ENCODE measurements at regions not wholly inside any gene's neighbourhood (a gene's known extent, or its start where the extent isn't known, plus 50 kb on each side); places are given as distances from the start of the nearest gene placed in this dataset.
"Not testable (repeated sequence)": the region's sequence is repeated elsewhere in the genome, so short reads cannot be mapped to it uniquely, and the experiment has no call there.

DNA sequence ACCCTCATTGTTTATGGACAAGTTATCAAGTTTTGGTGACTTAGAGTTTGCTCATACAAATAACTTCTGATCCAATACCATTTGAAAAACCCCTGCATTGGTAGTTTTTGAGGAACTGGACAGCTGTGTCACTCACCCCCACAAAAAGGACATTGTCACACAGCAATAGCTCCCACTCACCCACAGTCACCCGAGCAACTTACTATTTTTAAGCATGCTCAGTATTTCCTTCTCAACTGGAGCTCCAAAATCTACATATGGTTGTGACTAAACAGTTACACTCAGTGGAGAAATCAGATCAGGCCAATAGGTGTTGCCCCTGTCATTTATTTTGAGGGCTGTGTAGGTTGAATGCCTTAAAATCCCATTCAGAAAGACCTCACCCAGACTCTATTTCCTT lies 165.2 kb upstream of the AUTS2 start:
- no peak for DNase-seq (ENCODE audit: low spot score)

DNA sequence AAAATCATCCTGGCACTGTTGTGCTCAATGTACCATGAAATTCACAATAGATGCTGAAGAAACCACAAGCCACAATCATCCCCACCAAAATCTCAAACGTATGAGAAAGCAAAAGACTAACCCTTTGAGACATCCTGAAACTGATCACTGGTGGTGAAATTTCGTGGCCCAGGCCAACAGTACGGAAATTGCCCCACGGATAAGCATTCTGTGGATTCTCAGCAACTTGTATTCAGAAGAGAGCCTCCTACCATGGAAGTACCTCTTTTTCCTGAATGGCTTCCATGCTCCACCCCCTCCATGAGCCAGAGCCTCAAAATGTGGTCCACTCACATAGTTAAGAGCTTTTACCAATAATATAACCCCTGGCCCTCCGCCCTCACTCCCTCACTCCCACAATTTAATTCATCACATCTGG lies 163.9 kb upstream of the AUTS2 start:
- DNase-seq (ENCODE audit: low spot score), result no peak

DNA sequence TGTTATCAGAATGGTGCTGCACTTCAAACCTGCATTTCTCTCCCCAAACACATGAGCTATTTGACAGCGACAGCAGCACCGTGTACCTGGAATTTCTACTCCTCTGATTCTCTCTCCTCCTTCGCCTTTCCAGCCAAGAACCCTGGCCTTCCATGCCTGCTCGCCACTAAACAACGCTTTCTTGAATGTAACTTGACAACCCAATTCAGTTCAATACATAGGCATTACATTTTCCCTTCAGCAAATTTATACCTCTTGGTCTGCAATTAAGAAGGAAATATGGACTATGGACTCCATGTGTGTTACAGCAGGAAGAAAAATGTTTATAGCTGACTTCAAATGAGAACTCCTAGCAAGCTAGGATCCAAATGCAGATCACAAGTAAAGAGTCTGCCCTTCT lies 162.6 kb upstream of the AUTS2 start:
- DNase-seq (ENCODE audit: low spot score), result no peak

DNA sequence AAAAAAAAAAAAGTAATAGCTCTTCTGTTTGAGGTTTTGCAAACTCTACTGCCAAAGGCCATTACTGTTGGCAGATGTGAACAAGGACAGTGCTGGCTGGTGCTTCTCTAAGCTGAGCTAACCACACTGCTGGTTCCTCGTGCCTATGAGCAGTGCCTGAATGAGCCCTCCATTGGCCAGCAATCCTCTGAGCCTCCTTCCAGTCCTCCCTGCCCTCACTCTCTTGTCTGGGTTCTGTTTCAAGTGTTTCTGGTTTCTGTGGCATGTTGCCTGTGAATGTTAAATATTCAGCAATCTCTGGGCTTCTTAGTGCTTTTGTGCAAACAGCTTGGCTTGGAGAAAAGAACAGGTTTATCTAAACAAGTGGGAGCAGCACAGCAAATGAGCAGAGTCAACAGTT lies 161.3 kb upstream of the AUTS2 start:
- DNase-seq (ENCODE audit: low spot score), result no peak

DNA sequence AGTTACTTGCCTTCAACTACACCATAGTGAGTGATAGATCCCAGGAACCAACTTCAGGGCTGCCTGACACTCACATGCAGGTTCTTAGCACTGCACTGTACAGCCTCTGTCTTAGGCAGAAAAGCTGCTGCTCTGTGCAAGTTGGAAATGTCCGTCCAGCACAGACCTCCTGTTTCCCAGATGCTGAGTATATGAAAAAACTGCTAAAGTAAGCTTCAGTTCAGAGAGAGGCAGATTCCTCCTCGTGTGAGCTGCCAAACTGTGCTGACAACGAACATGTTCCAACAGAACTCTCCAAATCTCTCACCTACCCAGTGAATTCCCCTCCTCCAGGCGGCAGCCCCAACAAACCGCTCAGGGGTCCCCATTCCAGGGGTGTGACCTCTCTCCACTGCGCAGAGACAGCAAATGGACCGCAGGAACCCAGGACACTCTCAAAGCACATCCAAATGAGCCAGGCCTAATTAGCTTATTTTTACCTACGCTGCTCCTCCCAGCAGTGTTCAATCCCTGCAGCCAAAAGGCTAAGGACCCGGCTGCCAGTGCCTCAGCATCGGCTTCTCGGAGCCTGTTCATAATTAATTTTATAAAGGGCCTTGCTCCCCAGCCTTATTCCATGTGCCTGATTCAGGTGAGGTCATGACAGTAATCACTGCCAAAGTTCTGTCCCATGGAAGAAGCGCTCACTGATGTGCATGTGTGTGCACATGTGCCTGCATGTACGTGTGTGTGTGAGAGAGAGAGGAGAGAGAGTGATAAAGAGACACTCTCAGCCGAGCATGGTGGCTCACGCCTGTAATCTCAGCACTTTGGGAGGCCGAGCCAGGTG lies 159.5 kb upstream of the AUTS2 start:
- no peak for DNase-seq (ENCODE audit: low spot score)

DNA sequence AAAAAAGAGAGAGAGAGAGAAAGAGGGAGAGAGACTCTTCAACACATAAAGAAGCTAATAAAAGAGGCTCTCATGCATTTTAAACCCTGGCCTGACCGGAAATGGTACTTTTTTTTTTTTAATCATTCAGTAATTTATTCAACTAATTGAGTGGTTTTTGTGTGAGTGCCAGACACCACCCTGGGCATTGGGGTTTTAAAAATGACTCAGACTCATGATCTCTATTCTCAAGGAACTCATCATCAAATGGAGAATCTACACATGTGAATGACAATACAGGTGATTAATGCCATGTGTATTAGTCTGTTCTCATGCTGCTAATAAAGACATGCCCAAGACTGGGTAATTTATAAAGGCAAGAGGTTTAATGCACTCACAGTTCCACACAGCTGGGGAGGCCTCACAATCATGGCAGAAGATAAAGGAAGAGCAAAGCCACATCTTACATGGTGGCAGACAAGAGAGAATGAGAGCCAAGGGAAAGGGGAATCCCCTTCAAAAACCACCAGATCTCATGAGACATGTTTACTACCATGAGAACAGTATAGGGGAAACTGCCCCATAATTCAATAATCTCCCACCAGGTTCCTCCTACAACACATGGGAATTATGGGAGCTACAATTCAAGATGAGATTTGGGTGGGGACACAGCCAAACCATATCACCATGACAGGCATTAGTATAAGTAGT lies 158.5 kb upstream of the AUTS2 start:
- no peak for DNase-seq (ENCODE audit: low spot score)

DNA sequence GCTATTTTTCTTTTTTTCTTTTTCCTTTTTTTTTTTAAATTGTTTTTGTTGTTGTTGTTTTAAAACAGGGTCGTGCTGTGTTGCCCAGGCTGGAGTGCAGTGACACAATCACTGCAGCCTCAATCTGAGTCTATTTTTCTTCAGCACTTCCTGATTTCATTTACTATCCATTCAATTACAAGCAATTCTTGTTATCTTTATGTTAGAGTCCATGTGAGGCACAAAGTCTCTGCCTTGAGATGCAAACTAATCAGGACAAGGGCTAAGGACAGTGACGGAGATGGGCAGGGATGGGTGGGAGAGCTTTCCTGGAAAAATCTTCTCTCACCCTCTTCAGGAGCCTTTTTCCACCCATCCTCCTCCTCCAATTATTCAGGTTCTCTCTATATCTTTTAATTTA lies 157.3 kb upstream of the AUTS2 start:
- no peak for DNase-seq (ENCODE audit: low spot score)

DNA sequence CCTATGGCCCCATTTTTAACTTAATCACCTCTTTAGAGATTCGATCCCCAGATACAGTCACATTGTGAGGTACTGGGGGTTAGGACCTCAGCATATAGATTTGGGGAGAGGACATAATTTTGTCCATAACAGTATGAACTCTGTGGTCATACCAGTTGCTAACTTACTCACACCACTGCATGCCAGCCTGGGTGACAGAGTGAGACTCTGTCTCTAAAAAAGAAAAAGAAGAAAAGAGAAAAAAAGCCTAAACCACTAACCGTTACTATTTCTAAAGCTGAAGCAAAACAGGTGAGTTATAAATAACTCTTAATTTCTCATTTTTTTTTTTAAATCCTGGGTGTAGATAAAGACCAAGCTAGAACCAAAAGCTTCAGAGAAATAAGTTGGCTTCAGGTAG lies 155.1 kb upstream of the AUTS2 start:
- no peak for DNase-seq (ENCODE audit: low spot score)

DNA sequence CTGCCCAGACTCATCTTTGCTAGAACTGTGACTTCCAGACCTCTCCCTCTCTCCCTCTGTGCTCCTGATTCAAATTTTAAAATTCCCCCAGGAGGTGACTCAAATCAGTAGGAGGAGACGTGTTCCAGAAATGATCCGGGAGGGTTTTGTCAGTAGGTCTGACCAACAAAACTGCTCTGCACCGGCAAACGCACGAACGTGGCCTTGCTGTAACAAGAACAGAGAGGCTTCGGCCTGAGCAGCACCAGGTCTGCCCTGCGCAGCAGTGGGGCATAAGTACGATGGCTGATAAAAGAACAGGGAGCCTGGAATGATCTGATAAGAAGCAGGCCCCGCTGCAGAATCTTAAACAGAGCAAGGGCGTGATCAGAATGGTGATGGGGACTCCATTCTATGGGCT lies 152.7 kb upstream of the AUTS2 start:
- DNase-seq (ENCODE audit: low spot score), result no peak

DNA sequence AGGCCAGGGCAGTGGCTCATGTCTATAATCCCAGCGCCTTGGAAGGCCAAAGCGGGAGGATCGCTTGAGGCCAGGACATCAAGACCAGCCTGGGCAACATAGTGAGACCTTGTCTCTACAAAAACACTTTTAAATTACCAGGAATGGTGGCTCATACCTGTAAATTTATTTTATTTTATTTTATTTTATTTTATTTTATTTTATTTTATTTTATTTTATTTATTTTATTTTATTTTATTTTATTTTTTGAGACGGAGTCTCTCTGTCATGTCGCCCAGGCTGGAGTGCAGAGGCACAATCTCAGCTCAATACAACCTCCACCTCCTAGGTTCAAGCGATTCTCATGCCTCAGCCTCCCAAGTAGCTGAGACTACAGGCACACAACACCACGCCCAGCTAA lies 152.1 kb upstream of the AUTS2 start:
- not testable (repeated sequence) for DNase-seq (ENCODE audit: low spot score)

DNA sequence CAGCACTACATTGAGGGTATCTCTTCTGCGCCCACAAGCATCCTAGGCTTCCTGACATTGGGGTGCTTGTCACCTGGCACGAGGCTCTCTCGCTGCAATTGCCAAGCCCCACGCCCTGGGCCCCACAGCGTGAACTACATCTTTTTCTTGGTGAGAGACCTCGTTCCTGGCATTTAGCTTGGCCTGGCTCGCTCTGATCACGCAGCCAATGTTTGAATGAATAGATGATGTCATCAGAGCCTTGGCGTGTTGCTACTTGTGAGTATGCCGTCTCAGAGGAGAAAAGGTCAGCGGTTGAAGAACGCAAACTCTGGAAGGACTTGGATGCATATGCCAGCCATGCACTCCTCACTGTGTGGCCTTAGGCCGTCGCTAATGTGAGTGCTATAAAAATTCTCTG lies 150.2 kb upstream of the AUTS2 start:
- DNase-seq (ENCODE audit: low spot score), result no peak

DNA sequence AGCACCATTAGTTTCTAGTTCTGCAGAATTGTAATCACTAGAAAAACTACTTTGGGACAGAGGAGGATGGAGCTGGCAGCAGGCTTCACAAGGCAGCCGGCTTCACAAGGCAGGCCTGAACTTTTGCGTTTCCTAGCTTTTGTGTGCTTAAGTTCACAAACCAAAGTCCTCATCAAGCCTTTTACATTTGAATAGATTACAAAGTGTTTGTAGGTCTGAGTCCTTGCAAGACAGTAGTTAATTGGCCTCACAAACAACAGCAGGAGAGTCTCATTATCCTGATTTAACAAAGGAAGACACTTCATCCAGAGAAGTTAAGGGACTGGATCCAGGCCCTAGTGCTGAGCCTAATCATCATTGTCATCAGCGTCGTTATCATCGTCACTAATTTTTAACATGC lies 147.8 kb upstream of the AUTS2 start:
- no peak for DNase-seq (ENCODE audit: low spot score)

DNA sequence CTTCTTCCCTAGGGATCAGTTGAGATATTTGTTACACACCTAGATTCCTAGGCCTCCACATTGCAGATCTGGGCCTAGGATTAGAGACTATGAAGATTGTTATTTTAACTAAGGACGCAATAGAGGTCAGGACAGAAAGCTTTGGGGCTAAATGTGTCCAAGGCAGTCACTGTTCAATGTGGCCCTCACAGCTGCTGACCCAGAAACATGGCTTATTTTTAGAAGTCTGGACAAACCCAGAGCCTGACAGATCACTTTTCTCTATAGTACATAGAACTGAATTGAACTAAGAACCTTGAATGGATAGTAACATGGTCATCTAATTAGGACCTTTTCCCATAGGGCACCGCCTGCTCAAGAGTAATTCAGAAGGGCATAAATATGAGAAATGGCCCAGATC lies 146.6 kb upstream of the AUTS2 start:
- no peak for DNase-seq (ENCODE audit: low spot score)

DNA sequence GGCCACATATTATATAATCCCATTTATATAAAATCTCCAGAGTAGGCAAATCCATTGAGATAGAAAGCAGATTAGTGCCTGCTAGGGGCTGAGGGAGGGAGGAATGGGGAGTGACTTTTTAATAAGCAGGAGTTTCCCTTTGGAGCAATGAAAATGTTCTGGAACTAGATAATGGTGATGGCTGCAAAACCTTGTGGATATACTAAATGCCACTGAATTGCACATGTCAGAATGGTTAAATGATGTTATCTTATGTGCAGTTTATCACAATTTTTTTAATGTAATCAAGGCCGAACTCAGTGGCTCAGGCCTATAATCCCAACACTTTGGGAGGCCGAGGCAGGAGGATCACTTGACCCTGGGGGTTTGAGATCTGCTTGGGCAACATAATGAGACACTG lies 145.5 kb upstream of the AUTS2 start:
- no peak for DNase-seq (ENCODE audit: low spot score)

DNA sequence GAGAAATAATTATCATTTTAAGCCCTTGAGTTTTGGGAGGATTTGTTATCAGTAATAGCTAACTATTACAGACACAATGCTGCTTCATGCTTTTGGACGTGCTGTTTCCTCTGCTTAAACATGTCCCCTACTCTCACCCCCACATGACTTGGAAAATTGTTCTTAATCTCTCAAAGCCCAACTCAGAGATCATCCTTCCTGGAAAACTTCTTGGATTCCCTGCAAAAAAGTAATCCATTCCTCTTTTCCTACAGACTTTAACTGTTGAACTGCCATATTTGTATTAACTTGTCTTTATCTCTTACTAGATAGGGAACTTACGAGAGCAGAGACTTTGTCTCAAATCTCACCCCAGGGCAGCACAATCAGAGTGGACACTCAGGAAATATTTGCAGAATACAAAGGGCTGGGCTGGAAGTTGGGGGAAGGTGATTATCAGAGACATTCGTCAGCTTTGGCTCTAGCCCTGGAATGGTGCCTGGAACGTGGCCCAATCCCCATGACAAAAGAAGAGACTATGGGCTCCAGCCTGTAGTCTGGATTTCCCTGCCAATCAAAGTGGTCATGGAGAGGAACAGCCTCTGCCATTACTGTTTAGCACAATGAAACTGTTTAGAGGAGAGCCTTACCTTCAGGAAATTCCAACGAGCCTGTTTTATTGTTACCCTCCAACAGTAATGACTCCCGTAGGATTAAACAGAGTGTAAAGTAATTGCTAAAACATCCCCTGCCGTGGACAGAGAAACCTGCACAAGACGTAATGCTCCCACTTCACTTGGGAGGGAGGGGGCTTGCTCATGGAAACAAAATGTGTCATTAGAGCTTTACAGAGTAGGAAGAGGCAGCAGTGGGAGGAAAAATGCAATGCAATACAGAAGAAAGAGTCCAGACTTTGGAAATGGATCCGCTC lies 140.4 kb upstream of the AUTS2 start:
- DNase-seq (ENCODE audit: low spot score), result peak; percentile 61

DNA sequence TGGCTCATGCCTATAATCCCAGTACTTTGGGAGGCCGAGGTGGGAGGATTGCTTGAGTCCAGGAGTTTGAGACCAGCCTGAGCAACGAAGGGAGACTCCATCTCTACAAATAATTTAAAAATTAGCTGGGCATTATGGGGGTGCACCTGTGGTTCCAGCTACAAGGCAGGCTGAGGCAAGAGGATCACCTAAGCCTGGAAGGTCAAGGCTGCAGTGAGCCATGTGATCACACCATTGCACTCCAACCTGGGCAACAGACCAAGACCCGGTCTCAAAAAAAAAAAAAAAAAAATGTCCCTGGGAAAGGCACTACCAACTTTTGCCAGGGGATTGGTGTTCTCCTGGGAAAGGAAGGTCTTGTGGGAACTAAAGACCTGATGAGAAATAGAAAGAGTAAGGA lies 134.2 kb upstream of the AUTS2 start:
- no peak for DNase-seq (ENCODE audit: low spot score)

DNA sequence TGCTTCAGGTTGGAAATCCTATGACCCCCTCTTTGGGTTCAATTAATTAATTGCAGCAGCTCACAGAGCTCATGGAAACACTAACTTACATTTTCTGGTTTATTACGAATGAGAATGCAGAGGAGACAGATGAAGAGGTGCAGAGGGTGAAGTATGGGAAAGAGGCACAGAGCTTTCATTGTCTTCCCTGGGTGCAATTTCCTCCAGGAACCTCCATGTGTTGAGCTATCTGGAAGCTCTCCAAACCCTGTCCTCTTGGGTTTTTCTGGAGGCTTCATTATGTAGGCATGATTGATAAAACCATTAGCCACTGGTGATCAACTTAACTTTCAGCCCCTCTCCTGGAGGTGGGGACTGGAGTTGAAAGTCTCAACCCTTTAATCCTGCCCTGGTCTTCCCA lies 133.0 kb upstream of the AUTS2 start:
- DNase-seq (ENCODE audit: low spot score), result no peak

DNA sequence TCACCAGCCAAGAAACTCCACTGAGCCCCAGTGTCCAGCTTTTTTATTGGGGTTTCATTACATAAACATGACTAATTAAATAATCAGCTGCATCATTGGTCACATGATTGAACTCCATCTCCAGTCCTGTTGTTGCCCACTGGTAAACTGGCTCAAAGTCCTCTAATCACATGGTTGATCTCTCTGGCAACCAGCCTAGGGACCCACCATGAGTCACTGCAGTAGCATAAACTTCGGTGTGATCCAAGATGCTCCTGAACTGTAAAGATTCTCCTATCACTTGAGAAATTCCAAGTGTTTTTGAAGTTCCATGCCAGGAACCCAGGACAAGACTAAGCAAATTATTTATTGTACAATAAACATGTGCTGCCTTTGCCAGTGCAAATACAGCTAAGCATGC lies 130.4 kb upstream of the AUTS2 start:
- DNase-seq (ENCODE audit: low spot score), result peak; percentile 35

DNA sequence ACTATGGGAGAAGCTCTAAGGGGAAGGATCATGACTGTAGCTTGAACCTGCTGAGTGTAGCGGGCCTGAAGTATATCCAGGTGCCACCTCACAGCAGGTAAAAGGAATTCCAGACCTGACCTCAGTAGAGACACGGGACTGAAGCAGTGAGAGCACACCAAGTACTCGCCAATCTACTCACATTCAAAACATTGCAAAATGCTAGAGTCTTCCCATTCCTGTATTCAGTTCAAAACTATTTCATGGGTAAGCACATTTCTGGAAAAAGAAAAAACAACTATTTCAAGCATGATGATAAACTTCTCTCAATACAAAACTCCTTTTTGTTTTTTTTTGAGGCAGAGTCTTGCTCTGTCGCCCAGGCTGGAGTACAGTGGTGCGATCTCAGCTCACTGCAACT lies 121.9 kb upstream of the AUTS2 start:
- no peak for DNase-seq (ENCODE audit: low spot score)

DNA sequence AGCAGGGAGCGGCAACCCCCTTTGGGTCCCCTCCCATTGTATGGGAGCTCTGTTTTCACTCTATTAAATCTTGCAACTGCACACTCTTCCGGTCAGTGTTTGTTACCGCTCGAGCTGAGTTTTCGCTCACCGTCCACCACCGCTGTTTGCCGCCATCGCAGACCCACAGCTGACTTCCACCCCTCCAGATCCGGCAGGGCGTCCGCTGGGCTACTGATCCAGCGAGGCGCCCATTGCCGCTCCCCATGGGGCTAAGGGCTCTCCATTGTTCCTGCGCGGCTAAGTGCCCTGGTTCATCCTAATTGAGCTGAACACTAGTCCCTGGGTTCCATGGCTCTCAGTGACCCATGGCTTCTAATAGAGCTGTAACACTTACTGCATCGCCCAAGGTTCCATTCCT lies 115.6 kb upstream of the AUTS2 start:
- no peak for DNase-seq (ENCODE audit: low spot score)

DNA sequence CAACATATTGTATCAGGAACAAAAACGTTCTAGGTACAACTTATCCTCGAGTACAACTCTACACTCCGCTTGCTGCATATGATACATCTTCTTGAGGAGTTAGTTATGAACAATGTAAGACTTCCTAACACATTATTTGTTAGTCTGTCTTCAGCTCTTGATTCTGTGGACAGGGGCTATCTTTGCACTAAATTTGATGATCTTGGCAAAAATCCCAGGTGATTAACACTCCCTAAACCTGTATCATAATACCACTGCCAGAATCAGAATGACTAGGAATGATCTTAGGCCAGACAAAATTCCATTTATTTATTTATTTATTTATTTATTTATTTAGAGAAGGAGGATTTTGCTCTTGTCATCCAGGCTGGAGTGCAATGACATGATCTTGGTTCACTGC lies 108.7 kb upstream of the AUTS2 start:
- no peak for DNase-seq (ENCODE audit: low spot score)

DNA sequence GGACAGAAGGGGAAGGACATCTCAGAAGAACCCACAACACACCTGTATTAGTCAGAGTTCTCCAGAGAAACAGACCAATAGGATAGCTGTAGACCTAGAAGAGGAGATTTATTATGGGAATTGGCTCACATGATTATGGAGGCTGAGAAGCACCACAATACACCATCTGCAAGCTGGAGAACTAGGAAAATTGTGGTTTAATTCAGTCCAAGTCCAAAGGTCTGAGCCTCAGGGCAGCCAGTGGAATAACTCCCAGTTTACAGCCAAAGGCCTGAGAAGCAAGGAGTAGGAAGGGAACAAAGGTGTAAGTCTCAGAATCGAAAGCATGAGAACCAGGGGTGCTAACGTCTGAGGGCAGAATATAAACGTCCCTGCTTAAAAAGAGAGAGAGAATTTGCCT lies 99.6 kb upstream of the AUTS2 start:
- no peak for DNase-seq (ENCODE audit: low spot score)

DNA sequence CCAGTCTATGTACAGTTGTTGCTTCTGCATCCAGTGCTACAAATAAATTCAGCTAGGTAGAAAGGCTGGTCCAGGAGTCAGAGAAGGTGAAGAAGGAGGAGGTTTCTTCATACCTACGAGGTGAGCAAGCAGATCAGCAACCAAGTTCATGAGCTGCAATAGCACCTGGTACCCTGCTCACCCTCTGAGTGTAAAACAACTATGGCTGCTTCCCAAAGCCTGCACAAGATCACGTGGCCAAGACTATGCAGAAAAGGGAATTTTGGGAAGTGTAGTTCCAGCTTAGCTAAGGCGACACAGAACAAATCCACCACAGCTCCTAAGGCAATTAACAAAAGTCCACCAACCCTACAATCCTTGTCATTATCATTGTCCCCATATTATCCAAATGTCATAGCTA lies 95.9 kb upstream of the AUTS2 start:
- DNase-seq (ENCODE audit: low spot score), result peak; percentile 18

Measured in A172 (cell line).